Uterus (tissue), 2 donors: ENCODE measurements at regions not wholly inside any gene's neighbourhood (a gene's known extent, or its start where the extent isn't known, plus 50 kb on each side); places are given as distances from the start of the nearest gene placed in this dataset.

Source experiments
- CTCF ChIP-seq, 4 experiments: fragments of 200-600 bp in 2 of 4; fragments of 450-650 bp in 2 of 4; sonication (generic) in 2 of 4; IDR thresholded peaks; one replicate each; pipeline ENCODE4 v1.5.1; 2016 to 2019; ENCODE audit warnings: antibody characterized with exemption in 4 of 4, mild to moderate bottlenecking in 2 of 4, moderate library complexity in 1 of 4
- POLR2A ChIP-seq, 2 donors: fragments of 450-650 bp; IDR thresholded peaks; one replicate each; pipeline ENCODE4 v1.6.1; 2016; ENCODE audit warnings: antibody characterized with exemption in 2 of 2, mild to moderate bottlenecking in 1 of 2, moderate library complexity in 1 of 2

- no peak for TF ChIP-seq CTCF (IDR thresholded peaks at IDR 0.05)
- TF ChIP-seq POLR2A (IDR thresholded peaks at IDR 0.05), result no peak
These were observed 1046.3 kb downstream of the DIPK2A start for GRCh38 chr3:145017959-145018358.
